ENCODE measurements at regions not wholly inside any gene's neighbourhood (a gene's known extent, or its start where the extent isn't known, plus 50 kb on each side); places are given as distances from the start of the nearest gene placed in this dataset.

DNA sequence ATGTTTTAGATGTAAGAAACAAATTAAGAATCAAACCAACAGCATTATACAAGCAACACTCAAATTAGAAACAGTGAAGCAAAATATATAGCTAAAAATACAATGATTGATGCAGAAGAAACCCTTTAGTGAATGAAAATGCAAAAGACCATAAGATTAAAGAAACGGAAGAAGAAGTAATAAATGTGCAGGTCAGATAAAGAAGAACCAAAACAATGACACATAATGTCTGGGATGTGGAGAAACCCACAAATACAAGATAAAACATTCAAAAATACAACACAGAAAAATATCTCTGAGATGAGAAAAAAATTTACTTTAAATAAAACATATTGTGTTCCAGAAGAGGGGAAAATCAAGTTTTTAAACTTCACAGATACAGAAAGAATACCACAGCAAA is 73.4 kb upstream of the AVPR1A start:
- H3K36me3 ChIP-seq (ENCODE audit: control insufficient read depth, insufficient read depth, low read length), result no peaks in the 10 kb centered on the region
- CTCF ChIA-PET, result no interaction called here
- Mint-ChIP-seq H3K27me3 (ENCODE audit: insufficient read depth, unreplicated experiment) (no peaks in the 10 kb centered on the region), H3K9me3 (ENCODE audit: unreplicated experiment) (no peaks in the 10 kb centered on the region), H3K4me1 (ENCODE audit: low read depth, unreplicated experiment) (peaks cover 13% of the 10 kb centered on the region), H3K4me3 (ENCODE audit: unreplicated experiment) (no peak overlapping the region), H3K27ac (ENCODE audit: unreplicated experiment) (no peak overlapping the region), H3K36me3 (ENCODE audit: insufficient read depth, unreplicated experiment) (no peaks in the 10 kb centered on the region)
- no peaks in the 10 kb centered on the region for H3K9me3 ChIP-seq
- TF ChIP-seq, protein P1, sequence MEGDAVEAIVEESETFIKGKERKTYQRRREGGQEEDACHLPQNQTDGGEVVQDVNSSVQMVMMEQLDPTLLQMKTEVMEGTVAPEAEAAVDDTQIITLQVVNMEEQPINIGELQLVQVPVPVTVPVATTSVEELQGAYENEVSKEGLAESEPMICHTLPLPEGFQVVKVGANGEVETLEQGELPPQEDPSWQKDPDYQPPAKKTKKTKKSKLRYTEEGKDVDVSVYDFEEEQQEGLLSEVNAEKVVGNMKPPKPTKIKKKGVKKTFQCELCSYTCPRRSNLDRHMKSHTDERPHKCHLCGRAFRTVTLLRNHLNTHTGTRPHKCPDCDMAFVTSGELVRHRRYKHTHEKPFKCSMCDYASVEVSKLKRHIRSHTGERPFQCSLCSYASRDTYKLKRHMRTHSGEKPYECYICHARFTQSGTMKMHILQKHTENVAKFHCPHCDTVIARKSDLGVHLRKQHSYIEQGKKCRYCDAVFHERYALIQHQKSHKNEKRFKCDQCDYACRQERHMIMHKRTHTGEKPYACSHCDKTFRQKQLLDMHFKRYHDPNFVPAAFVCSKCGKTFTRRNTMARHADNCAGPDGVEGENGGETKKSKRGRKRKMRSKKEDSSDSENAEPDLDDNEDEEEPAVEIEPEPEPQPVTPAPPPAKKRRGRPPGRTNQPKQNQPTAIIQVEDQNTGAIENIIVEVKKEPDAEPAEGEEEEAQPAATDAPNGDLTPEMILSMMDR (IDR thresholded peaks at IDR 0.05; ENCODE audit: insufficient read depth in 1 of 2, low read depth in 1 of 2, low read length in 1 of 2, severe bottlenecking in 1 of 2, unreplicated experiment in 1 of 2), result no peak
- POLR2A ChIA-PET, result no interaction called here
- no peaks in the 10 kb centered on the region for H3K27me3 ChIP-seq (replicated peaks; ENCODE audit: control insufficient read depth, insufficient read depth, low read length)
- no peak for DNase-seq
- no TSS peak for BruUV-seq (replicated peaks)
- H3K4me3 ChIP-seq (ENCODE audit: low read depth, low read length), result no peak overlapping the region
- 0 out of 2 replicates have a peak, but pooled peaks cover 3% of the 10 kb centered on the region for H3K4me1 ChIP-seq
- intact Hi-C loops (cut with micrococcal nuclease; ENCODE audit: unreplicated experiment), result no loop called here

DNA sequence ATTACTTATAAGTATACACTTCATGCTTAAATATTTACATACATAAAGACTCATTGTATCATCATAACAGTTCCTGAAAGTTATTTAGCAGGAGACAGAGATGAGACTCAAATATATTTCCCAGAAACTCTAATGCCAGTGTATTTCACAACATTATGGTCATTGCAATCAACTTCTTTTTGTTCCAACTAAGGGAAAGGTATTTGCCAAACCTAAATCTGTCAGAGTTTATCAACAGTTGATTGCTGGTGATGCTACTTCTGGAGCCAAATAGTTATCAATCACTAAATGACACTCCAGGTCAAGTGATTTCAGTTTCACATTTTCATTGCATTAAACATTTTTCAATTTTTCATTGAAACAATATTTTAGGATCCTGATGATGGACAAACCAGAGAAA is 72.1 kb upstream of the AVPR1A start:
- intact Hi-C loops (cut with micrococcal nuclease; ENCODE audit: unreplicated experiment), result no loop called here
- Mint-ChIP-seq H3K36me3 (ENCODE audit: insufficient read depth, unreplicated experiment) (no peaks in the 10 kb centered on the region), H3K4me3 (ENCODE audit: unreplicated experiment) (no peak overlapping the region), H3K4me1 (ENCODE audit: low read depth, unreplicated experiment) (peaks cover 13% of the 10 kb centered on the region), H3K9me3 (ENCODE audit: unreplicated experiment) (no peaks in the 10 kb centered on the region), H3K27ac (ENCODE audit: unreplicated experiment) (no peak overlapping the region), H3K27me3 (ENCODE audit: insufficient read depth, unreplicated experiment) (no peaks in the 10 kb centered on the region)
- TF ChIP-seq, protein P1 (IDR thresholded peaks at IDR 0.05; ENCODE audit: insufficient read depth in 1 of 2, low read depth in 1 of 2, low read length in 1 of 2, severe bottlenecking in 1 of 2, unreplicated experiment in 1 of 2), result no peak
- ChIA-PET CTCF (no interaction called here), POLR2A (no interaction called here)
- H3K4me3 ChIP-seq (ENCODE audit: low read depth, low read length), result no peak overlapping the region
- no TSS peak for BruUV-seq (replicated peaks)
- 0 out of 2 replicates have a peak, but pooled peaks cover 3% of the 10 kb centered on the region for H3K4me1 ChIP-seq
- H3K36me3 ChIP-seq (ENCODE audit: control insufficient read depth, insufficient read depth, low read length), result no peaks in the 10 kb centered on the region
- no peak for DNase-seq
- H3K9me3 ChIP-seq, result no peaks in the 10 kb centered on the region
- no peaks in the 10 kb centered on the region for H3K27me3 ChIP-seq (replicated peaks; ENCODE audit: control insufficient read depth, insufficient read depth, low read length)

DNA sequence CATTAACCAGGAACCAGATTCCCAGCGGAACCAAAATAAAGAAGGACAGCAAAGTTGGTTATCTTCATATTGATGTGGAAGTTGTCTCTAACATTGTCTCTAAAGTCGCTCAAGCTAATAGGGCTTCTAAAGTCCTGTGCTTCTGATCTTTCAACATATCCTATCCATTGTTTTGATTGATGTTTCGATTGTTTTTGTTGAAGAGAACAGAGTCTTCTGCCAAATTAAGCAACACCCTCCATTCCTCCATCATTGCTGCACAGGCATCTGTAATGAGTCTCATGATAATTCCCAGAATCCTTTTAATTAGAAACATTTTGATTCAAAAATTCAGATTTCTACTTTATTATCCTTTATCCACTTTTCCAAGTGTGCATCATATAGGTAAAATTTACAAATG is 71.6 kb upstream of the AVPR1A start:
- CTCF ChIA-PET, result no interaction called here
- intact Hi-C loops (cut with micrococcal nuclease; ENCODE audit: unreplicated experiment), result no loop called here
- Mint-ChIP-seq H3K27me3 (ENCODE audit: insufficient read depth, unreplicated experiment) (no peaks in the 10 kb centered on the region), H3K4me3 (ENCODE audit: unreplicated experiment) (no peak overlapping the region), H3K4me1 (ENCODE audit: low read depth, unreplicated experiment) (peaks cover 13% of the 10 kb centered on the region), H3K36me3 (ENCODE audit: insufficient read depth, unreplicated experiment) (no peaks in the 10 kb centered on the region), H3K27ac (ENCODE audit: unreplicated experiment) (no peak overlapping the region), H3K9me3 (ENCODE audit: unreplicated experiment) (no peaks in the 10 kb centered on the region)
- H3K9me3 ChIP-seq, result no peaks in the 10 kb centered on the region
- H3K4me1 ChIP-seq, result 0 out of 2 replicates have a peak, but pooled peaks cover 3% of the 10 kb centered on the region
- no TSS peak for BruUV-seq (replicated peaks)
- H3K4me3 ChIP-seq (ENCODE audit: low read depth, low read length), result no peak overlapping the region
- TF ChIP-seq, protein P1 (IDR thresholded peaks at IDR 0.05; ENCODE audit: insufficient read depth in 1 of 2, low read depth in 1 of 2, low read length in 1 of 2, severe bottlenecking in 1 of 2, unreplicated experiment in 1 of 2), result no peak
- POLR2A ChIA-PET, result no interaction called here
- H3K27me3 ChIP-seq (replicated peaks; ENCODE audit: control insufficient read depth, insufficient read depth, low read length), result no peaks in the 10 kb centered on the region
- no peak for DNase-seq
- H3K36me3 ChIP-seq (ENCODE audit: control insufficient read depth, insufficient read depth, low read length), result no peaks in the 10 kb centered on the region

Data from Caco-2 (cell line).